ENCODE measurements at regions not wholly inside any gene's neighbourhood (a gene's known extent, or its start where the extent isn't known, plus 50 kb on each side); places are given as distances from the start of the nearest gene placed in this dataset.

- TF ChIP-seq POLR2A (IDR thresholded peaks at IDR 0.05; ENCODE audit: borderline replicate concordance, extremely low read depth, insufficient read depth, insufficient read length) (no peak), ZFX (IDR thresholded peaks at IDR 0.05) (no peak), RAD21 (IDR thresholded peaks at IDR 0.05; ENCODE audit: low read depth) (no peak), SP1 (IDR thresholded peaks at IDR 0.05; ENCODE audit: low read depth) (no peak)
- ChIA-PET POLR2A (no interaction called here), CTCF (no interaction called here), RAD21 (ENCODE audit: low non-redundant PET in 1 of 2, low total read pairs in 2 of 2, uncharacterized antibody in 2 of 2, unreplicated experiment in 2 of 2) (no interaction called here)
- intact Hi-C loops (cut with micrococcal nuclease): no loop called here
- Histone ChIP-seq H3K4me2 (ENCODE audit: low read length) (no peak overlapping the region), H3K79me2 (ENCODE audit: insufficient read depth, low read length) (no peaks in the 10 kb centered on the region), H3K9me2 (ENCODE audit: insufficient read depth) (no peaks in the 10 kb centered on the region), H2AFZ (ENCODE audit: low read depth, low read length, poor library complexity, severe bottlenecking) (no peak overlapping the region), H3K9ac (ENCODE audit: low read length) (no peak overlapping the region), H3K4me3 (replicated peaks in 1 of 2; ENCODE audit: low read depth in 1 of 2, low read length in 2 of 2) (no peak overlapping the region), H3K36me3 (ENCODE audit: control insufficient read depth in 1 of 2, insufficient read depth in 2 of 2, low read length in 2 of 2) (no peaks in the 10 kb centered on the region), H3K27me3 (ENCODE audit: insufficient read depth, low read length) (no peaks in the 10 kb centered on the region), H4K20me1 (ENCODE audit: insufficient read depth) (no peaks in the 10 kb centered on the region), H3K4me1 (ENCODE audit: control insufficient read depth in 1 of 2, insufficient read depth in 2 of 2, low read length in 2 of 2) (no peaks in the 10 kb centered on the region), H3K27ac (ENCODE audit: low read depth, low read length) (no peak overlapping the region), H3K9me3 (ENCODE audit: control insufficient read depth in 1 of 2, insufficient read depth in 1 of 2, low read depth in 1 of 2, low read length in 2 of 2) (no peaks in the 10 kb centered on the region)
- DNase-seq (ENCODE audit: low read depth, low spot score) (no peak), ATAC-seq (no peak)
- BruUV-seq (replicated peaks): no TSS peak
Measured at GRCh38 chr9:75707191-75707590, 183.3 kb upstream of the PCSK5 start.

DNA sequence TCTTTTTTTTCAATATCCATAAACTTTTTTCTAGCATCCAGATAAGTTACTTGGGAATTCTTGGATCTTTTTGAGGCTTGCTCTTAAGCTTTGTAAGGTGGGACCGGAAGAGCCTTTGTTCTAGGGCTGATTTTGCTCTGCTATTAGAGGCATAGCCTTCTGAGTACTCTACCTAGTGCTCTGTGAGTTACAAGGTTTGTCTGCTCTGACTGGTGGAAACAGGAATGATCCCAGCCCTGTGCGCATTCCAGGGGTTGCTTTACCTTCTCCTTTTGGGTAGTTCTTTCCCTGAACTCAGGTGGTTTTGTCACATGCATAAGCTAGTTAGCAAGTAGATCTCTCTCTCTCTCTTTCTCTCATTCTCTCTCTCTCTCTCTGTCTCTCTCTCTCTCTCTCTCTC, 180.8 kb upstream of the PCSK5 start:
- Histone ChIP-seq H2AFZ (ENCODE audit: low read depth, low read length, poor library complexity, severe bottlenecking) (no peak overlapping the region), H3K79me2 (ENCODE audit: insufficient read depth, low read length) (no peaks in the 10 kb centered on the region), H3K36me3 (ENCODE audit: control insufficient read depth in 1 of 2, insufficient read depth in 2 of 2, low read length in 2 of 2) (no peaks in the 10 kb centered on the region), H3K27me3 (ENCODE audit: insufficient read depth, low read length) (no peaks in the 10 kb centered on the region; the same call in 1 of the 2 replicates), H3K27ac (ENCODE audit: low read depth, low read length) (no peak overlapping the region), H3K9me3 (ENCODE audit: control insufficient read depth in 1 of 2, insufficient read depth in 1 of 2, low read depth in 1 of 2, low read length in 2 of 2) (no peaks in the 10 kb centered on the region), H3K4me3 (replicated peaks in 1 of 2; ENCODE audit: low read depth in 1 of 2, low read length in 2 of 2) (no peak overlapping the region), H3K4me1 (ENCODE audit: control insufficient read depth in 1 of 2, insufficient read depth in 2 of 2, low read length in 2 of 2) (no peaks in the 10 kb centered on the region), H3K9ac (ENCODE audit: low read length) (no peak overlapping the region), H3K4me2 (ENCODE audit: low read length) (no peak overlapping the region), H3K9me2 (ENCODE audit: insufficient read depth) (no peaks in the 10 kb centered on the region), H4K20me1 (ENCODE audit: insufficient read depth) (no peaks in the 10 kb centered on the region)
- no peak for DNase-seq (ENCODE audit: low read depth, low spot score)
- POLR2A ChIA-PET: no interaction called here
- ATAC-seq: no peak
- intact Hi-C loops (cut with micrococcal nuclease): no loop called here
- RAD21 ChIA-PET (ENCODE audit: low non-redundant PET in 1 of 2, low total read pairs in 2 of 2, uncharacterized antibody in 2 of 2, unreplicated experiment in 2 of 2): no interaction called here
- TF ChIP-seq ZFX (IDR thresholded peaks at IDR 0.05) (no peak), REST (IDR thresholded peaks at IDR 0.05; ENCODE audit: low read depth) (no peak), SRF (IDR thresholded peaks at IDR 0.05; ENCODE audit: low read depth) (no peak)
- no TSS peak for BruUV-seq (replicated peaks)
- CTCF ChIA-PET: no interaction called here
